K562 (cell line): ENCODE measurements at regions not wholly inside any gene's neighbourhood (a gene's known extent, or its start where the extent isn't known, plus 50 kb on each side); places are given as distances from the start of the nearest gene placed in this dataset.

Experiments
- ATAC-seq: fragments of 200-7000 bp; cut with Tn5 transposase; 3 replicates; pipeline ENCODE4 v1.9.1; 2020; ENCODE audit warnings: moderate library complexity
- BruUV-seq: library from RNA; stranded (reverse); fragments of 400-500 nt; replicated peaks from 2 replicates; lab custom pipeline; 2021; lab: Mats Ljungman, UMichigan
- CTCF ChIA-PET: fragments of 300-600 bp; formaldehyde crosslinking; extraction: SDS; loops from one replicate; lab custom pipeline; 2021; ENCODE audit warnings: low intra/inter-chr PET ratio; lab: Yijun Ruan, JAX
- POLR2A ChIA-PET: fragments of 300-600, 350-650 bp; sonication (Branson Sonifier 250); formaldehyde crosslinking; extraction: SDS; loops from one replicate; lab custom pipeline; 2021; ENCODE audit warnings: antibody characterized with exemption, inconsistent platforms; lab: Yijun Ruan, JAX
- DNase-seq, 4 experiments: peaks; one replicate each; pipeline versions ENCODE4 v3.0.0 to v3.0.0-alpha.2; 2011 to 2018; ENCODE audit warnings: low spot score in 3 of 4, mixed read lengths in 3 of 4; ENCODE audit errors: extremely low read depth in 1 of 4
- FAIRE-seq: peaks from 2 replicates; lab custom pipeline; 2011; peaks lifted over from hg19 to GRCh38; lab: Jason Lieb, UNC
- H2AFZ ChIP-seq: 2 replicates; pipeline ENCODE4 v1.6.0; 2011; ENCODE audit warnings: low read depth, low read length, control low read depth, inconsistent platforms
- H3K27ac ChIP-seq: fragments of 200-600 bp; 3 replicates; pipeline ENCODE4 v1.8.0; 2011; ENCODE audit warnings: low read depth, mild to moderate bottlenecking, control low read depth, inconsistent platforms, low read length, moderate library complexity, mixed read lengths; ENCODE audit errors: extremely low read depth
- H3K27me3 ChIP-seq, 2 experiments: fragments of 300-600 bp in 1 of 2; 2 replicates in 1 of 2; 3 replicates in 1 of 2; pipeline versions ENCODE4 v1.6.0 to v1.8.0; 2011; ENCODE audit warnings: inconsistent platforms in 2 of 2, low read length in 2 of 2, mild to moderate bottlenecking in 1 of 2, mixed read lengths in 1 of 2, moderate library complexity in 1 of 2; ENCODE audit not compliant: control insufficient read depth in 2 of 2, insufficient read depth in 2 of 2
- H3K36me3 ChIP-seq: fragments of 300-600 bp; 3 replicates; pipeline ENCODE4 v1.8.0; 2011; ENCODE audit warnings: mild to moderate bottlenecking, low read length, inconsistent platforms; ENCODE audit not compliant: control insufficient read depth, insufficient read depth
- H3K4me1 ChIP-seq, 2 experiments: fragments of 200-600 bp in 1 of 2; replicated peaks in 1 of 2; 2 replicates in 1 of 2; 3 replicates in 1 of 2; pipeline versions ENCODE4 v1.5.1 to v1.8.0; 2011; ENCODE audit warnings: inconsistent platforms in 2 of 2, low read length in 2 of 2, mild to moderate bottlenecking in 1 of 2, mixed read lengths in 1 of 2, moderate library complexity in 1 of 2; ENCODE audit not compliant: control insufficient read depth in 2 of 2, insufficient read depth in 2 of 2
- H3K4me2 ChIP-seq: 2 replicates; pipeline ENCODE4 v1.6.1; 2011; ENCODE audit warnings: low read length, control low read depth, inconsistent platforms, mixed read lengths; ENCODE audit not compliant: insufficient read depth
- H3K4me3 ChIP-seq: fragments of 200-600 bp; sonication (generic), shearing (Covaris generic); 2 replicates; pipeline ENCODE4 v1.5.1; 2016; ENCODE audit warnings: control low read depth, inconsistent platforms
- H3K79me2 ChIP-seq: fragments of 200-600 bp; 3 replicates; pipeline ENCODE4 v1.8.0; 2011; ENCODE audit warnings: low read length, inconsistent platforms; ENCODE audit not compliant: control insufficient read depth, insufficient read depth
- H3K9ac ChIP-seq, 2 experiments: 2 replicates each; pipeline versions ENCODE4 v1.6.0 to v1.6.1; 2011; ENCODE audit warnings: low read depth in 2 of 2, low read length in 2 of 2, control low read depth in 1 of 2, inconsistent platforms in 1 of 2, mild to moderate bottlenecking in 1 of 2, mixed read lengths in 1 of 2; ENCODE audit not compliant: insufficient read depth in 1 of 2
- H3K9me1 ChIP-seq: one replicate; pipeline ENCODE4 v1.6.0; 2011; ENCODE audit warnings: inconsistent platforms, mild to moderate bottlenecking, low read length, moderate library complexity; ENCODE audit not compliant: control insufficient read depth, insufficient read depth
- H3K9me3 ChIP-seq: replicated peaks from 2 replicates; pipeline ENCODE4 v1.5.1; 2011; ENCODE audit warnings: low read depth, low read length, inconsistent platforms; ENCODE audit not compliant: control insufficient read depth, insufficient read depth
- H4K20me1 ChIP-seq: replicated peaks from 2 replicates; pipeline ENCODE4 v1.6.1; 2011; ENCODE audit warnings: low read length, inconsistent platforms, mixed read lengths; ENCODE audit not compliant: control insufficient read depth, insufficient read depth
- WGBS: fragments of 100-300 bp; shearing (Covaris generic); methylation state at CpG from one replicate; pipeline ENCODE4 v1.1.6; 2016; ENCODE audit warnings: low coverage, mixed read lengths; ENCODE audit not compliant: insufficient coverage; ENCODE audit errors: missing lambda C conversion rate; 5-methylcytosine and 5-hydroxymethylcytosine counted together
- in situ Hi-C: fragments of 300-500 bp; cut with MboI; formaldehyde crosslinking; loops from 4 replicates; pipeline ENCODE4 v1.15.0; 2018; ENCODE audit warnings: inconsistent platforms, mixed read lengths
- intact Hi-C: fragments of 100-400 bp; cut with micrococcal nuclease; formaldehyde crosslinking; loops from 2 replicates; pipeline ENCODE4 v1.14.2; 2022
- TF ChIP-seq, protein P1 (sequence below): fragments of 200-600 bp; sonication (generic); IDR thresholded peaks from one replicate; pipeline ENCODE4 v1.6.1; 2012; ENCODE audit warnings: mild to moderate bottlenecking, low read depth, low read length, inconsistent platforms

GRCh38 chr20:48295966-48296421 is 510.7 kb upstream of the SULF2 start:
- no peak for DNase-seq
- H3K36me3 ChIP-seq = no peaks in the 10 kb centered on the region
- H3K9ac ChIP-seq = no peak overlapping the region
- no peak overlapping the region for H3K4me3 ChIP-seq
- H3K4me2 ChIP-seq = no peak overlapping the region
- H3K9me1 ChIP-seq = no peaks in the 10 kb centered on the region
- TF ChIP-seq, protein P1, sequence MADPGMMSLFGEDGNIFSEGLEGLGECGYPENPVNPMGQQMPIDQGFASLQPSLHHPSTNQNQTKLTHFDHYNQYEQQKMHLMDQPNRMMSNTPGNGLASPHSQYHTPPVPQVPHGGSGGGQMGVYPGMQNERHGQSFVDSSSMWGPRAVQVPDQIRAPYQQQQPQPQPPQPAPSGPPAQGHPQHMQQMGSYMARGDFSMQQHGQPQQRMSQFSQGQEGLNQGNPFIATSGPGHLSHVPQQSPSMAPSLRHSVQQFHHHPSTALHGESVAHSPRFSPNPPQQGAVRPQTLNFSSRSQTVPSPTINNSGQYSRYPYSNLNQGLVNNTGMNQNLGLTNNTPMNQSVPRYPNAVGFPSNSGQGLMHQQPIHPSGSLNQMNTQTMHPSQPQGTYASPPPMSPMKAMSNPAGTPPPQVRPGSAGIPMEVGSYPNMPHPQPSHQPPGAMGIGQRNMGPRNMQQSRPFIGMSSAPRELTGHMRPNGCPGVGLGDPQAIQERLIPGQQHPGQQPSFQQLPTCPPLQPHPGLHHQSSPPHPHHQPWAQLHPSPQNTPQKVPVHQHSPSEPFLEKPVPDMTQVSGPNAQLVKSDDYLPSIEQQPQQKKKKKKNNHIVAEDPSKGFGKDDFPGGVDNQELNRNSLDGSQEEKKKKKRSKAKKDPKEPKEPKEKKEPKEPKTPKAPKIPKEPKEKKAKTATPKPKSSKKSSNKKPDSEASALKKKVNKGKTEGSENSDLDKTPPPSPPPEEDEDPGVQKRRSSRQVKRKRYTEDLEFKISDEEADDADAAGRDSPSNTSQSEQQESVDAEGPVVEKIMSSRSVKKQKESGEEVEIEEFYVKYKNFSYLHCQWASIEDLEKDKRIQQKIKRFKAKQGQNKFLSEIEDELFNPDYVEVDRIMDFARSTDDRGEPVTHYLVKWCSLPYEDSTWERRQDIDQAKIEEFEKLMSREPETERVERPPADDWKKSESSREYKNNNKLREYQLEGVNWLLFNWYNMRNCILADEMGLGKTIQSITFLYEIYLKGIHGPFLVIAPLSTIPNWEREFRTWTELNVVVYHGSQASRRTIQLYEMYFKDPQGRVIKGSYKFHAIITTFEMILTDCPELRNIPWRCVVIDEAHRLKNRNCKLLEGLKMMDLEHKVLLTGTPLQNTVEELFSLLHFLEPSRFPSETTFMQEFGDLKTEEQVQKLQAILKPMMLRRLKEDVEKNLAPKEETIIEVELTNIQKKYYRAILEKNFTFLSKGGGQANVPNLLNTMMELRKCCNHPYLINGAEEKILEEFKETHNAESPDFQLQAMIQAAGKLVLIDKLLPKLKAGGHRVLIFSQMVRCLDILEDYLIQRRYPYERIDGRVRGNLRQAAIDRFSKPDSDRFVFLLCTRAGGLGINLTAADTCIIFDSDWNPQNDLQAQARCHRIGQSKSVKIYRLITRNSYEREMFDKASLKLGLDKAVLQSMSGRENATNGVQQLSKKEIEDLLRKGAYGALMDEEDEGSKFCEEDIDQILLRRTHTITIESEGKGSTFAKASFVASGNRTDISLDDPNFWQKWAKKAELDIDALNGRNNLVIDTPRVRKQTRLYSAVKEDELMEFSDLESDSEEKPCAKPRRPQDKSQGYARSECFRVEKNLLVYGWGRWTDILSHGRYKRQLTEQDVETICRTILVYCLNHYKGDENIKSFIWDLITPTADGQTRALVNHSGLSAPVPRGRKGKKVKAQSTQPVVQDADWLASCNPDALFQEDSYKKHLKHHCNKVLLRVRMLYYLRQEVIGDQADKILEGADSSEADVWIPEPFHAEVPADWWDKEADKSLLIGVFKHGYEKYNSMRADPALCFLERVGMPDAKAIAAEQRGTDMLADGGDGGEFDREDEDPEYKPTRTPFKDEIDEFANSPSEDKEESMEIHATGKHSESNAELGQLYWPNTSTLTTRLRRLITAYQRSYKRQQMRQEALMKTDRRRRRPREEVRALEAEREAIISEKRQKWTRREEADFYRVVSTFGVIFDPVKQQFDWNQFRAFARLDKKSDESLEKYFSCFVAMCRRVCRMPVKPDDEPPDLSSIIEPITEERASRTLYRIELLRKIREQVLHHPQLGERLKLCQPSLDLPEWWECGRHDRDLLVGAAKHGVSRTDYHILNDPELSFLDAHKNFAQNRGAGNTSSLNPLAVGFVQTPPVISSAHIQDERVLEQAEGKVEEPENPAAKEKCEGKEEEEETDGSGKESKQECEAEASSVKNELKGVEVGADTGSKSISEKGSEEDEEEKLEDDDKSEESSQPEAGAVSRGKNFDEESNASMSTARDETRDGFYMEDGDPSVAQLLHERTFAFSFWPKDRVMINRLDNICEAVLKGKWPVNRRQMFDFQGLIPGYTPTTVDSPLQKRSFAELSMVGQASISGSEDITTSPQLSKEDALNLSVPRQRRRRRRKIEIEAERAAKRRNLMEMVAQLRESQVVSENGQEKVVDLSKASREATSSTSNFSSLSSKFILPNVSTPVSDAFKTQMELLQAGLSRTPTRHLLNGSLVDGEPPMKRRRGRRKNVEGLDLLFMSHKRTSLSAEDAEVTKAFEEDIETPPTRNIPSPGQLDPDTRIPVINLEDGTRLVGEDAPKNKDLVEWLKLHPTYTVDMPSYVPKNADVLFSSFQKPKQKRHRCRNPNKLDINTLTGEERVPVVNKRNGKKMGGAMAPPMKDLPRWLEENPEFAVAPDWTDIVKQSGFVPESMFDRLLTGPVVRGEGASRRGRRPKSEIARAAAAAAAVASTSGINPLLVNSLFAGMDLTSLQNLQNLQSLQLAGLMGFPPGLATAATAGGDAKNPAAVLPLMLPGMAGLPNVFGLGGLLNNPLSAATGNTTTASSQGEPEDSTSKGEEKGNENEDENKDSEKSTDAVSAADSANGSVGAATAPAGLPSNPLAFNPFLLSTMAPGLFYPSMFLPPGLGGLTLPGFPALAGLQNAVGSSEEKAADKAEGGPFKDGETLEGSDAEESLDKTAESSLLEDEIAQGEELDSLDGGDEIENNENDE = no peak
- H2AFZ ChIP-seq = no peak overlapping the region
- intact Hi-C loops (no loop called here), in situ Hi-C loops (no loop called here)
- ChIA-PET CTCF (no interaction called here), POLR2A (interaction anchor here (2.0 kb wide), 1 partner anchor 13 kb away, joined by 5 read pairs; no protein-coding TSS in a partner anchor)
- H3K27me3 ChIP-seq = no peaks in the 10 kb centered on the region; a peak in 2 of 5 replicates
- H3K9me3 ChIP-seq = no peaks in the 10 kb centered on the region
- no TSS peak for BruUV-seq
- ATAC-seq = no peak
- 0% methylated on average over 6 of the region's 6 CpGs for WGBS
- H3K27ac ChIP-seq = no peak overlapping the region
- no peaks in the 10 kb centered on the region for H4K20me1 ChIP-seq
- no peak for FAIRE-seq
- H3K79me2 ChIP-seq = no peaks in the 10 kb centered on the region
- H3K4me1 ChIP-seq = no peaks in the 10 kb centered on the region
